PC-9 (cell line): ENCODE measurements at regions not wholly inside any gene's neighbourhood (a gene's known extent, or its start where the extent isn't known, plus 50 kb on each side); places are given as distances from the start of the nearest gene placed in this dataset.

Source experiments
- BruUV-seq: library from RNA; stranded (reverse); fragments of 400-500 nt; replicated peaks from 2 replicates; lab custom pipeline; 2021; lab: Mats Ljungman, UMichigan
- CTCF ChIA-PET: fragments of 300-600 bp; sonication (Branson Sonifier 250); formaldehyde crosslinking; loops from one replicate; lab custom pipeline; 2022; ENCODE audit warnings: antibody characterized with exemption; lab: Charles Lee
- POLR2A ChIA-PET: fragments of 300-600 bp; sonication (Branson Sonifier 250); formaldehyde crosslinking; loops from one replicate; lab custom pipeline; 2022; ENCODE audit warnings: antibody characterized with exemption; ENCODE audit not compliant: unreplicated experiment; lab: Charles Lee
- DNase-seq, 2 experiments: peaks; one replicate each; pipeline versions ENCODE4 v3.0.0 to v3.0.0-alpha.2; 2015 to 2022; ENCODE audit warnings: mixed read lengths in 1 of 2
- H2AFZ ChIP-seq: fragments of 200-600 bp; sonication (generic); 2 replicates; pipeline ENCODE4 v1.8.1; 2017; ENCODE audit warnings: antibody characterized with exemption
- H3F3A ChIP-seq: fragments of 200-600 bp; sonication (generic); 2 replicates; pipeline ENCODE4 v1.8.1; 2017; ENCODE audit warnings: antibody characterized with exemption, mild to moderate bottlenecking, low read depth; ENCODE audit not compliant: insufficient read depth
- H3K27ac ChIP-seq: fragments of 200-600 bp; sonication (generic); 2 replicates; pipeline ENCODE4 v1.6.1; 2016; ENCODE audit warnings: mixed run types
- H3K27me3 ChIP-seq: fragments of 200-600 bp; sonication (generic); 2 replicates; pipeline ENCODE4 v1.6.1; 2016; ENCODE audit warnings: low read depth, mixed run types; ENCODE audit not compliant: insufficient read depth
- H3K36me3 ChIP-seq: fragments of 200-600 bp; sonication (generic); 2 replicates; pipeline ENCODE4 v1.6.1; 2016; ENCODE audit warnings: low read depth, mixed run types
- H3K4me1 ChIP-seq: fragments of 200-600 bp; sonication (generic); replicated peaks from 2 replicates; pipeline ENCODE4 v1.6.1; 2016; ENCODE audit warnings: mixed run types; ENCODE audit not compliant: insufficient read depth
- H3K4me2 ChIP-seq: fragments of 200-600 bp; sonication (generic); 2 replicates; pipeline ENCODE4 v1.6.1; 2017; ENCODE audit warnings: mixed run types
- H3K4me3 ChIP-seq: fragments of 200-600 bp; sonication (generic); 2 replicates; pipeline ENCODE4 v1.6.1; 2016; ENCODE audit warnings: mixed run types
- H3K79me2 ChIP-seq: fragments of 200-600 bp; sonication (generic); 2 replicates; pipeline ENCODE4 v1.6.1; 2017; ENCODE audit warnings: low read depth, mixed run types
- H3K9me2 ChIP-seq: fragments of 200-600 bp; sonication (generic); 2 replicates; pipeline ENCODE4 v1.8.1; 2017; ENCODE audit warnings: mild to moderate bottlenecking; ENCODE audit not compliant: insufficient read depth
- H3K9me3 ChIP-seq: fragments of 200-600 bp; sonication (generic); 2 replicates; pipeline ENCODE4 v1.8.1; 2016; ENCODE audit warnings: low read depth; ENCODE audit not compliant: insufficient read depth
- H4K20me1 ChIP-seq: fragments of 200-600 bp; sonication (generic); 2 replicates; pipeline ENCODE4 v1.8.1; 2017; ENCODE audit not compliant: insufficient read depth
- EZH2 ChIP-seq: fragments of 200-600 bp; sonication (generic); IDR thresholded peaks from 2 replicates; pipeline ENCODE4 v1.8.0; 2017; ENCODE audit warnings: antibody characterized with exemption, low read depth
- intact Hi-C: fragments of 100-400 bp; cut with micrococcal nuclease; formaldehyde crosslinking; loops from one replicate; pipeline ENCODE4 v1.10.0; 2022; ENCODE audit not compliant: unreplicated experiment
- TF ChIP-seq, protein P1 (sequence below): fragments of 200-600 bp; sonication (generic); conservative IDR thresholded peaks from 2 replicates; pipeline ENCODE4 v1.6.1; 2017; ENCODE audit warnings: mixed run types, antibody characterized with exemption, mild to moderate bottlenecking, moderate library complexity

- intact Hi-C loops: no loop called here
- CTCF ChIA-PET: no interaction called here
These were observed 87.7 kb downstream of the IYD start for GRCh38 chr6:150456466-150456865.

GRCh38 chr6:150456902-150457643, 88.3 kb downstream of the IYD start:
- Histone ChIP-seq H3F3A (no peaks in the 10 kb centered on the region), H4K20me1 (no peaks in the 10 kb centered on the region), H2AFZ (no peak overlapping the region), H3K79me2 (no peaks in the 10 kb centered on the region), H3K27ac (no peak overlapping the region), H3K4me2 (no peak overlapping the region), H3K27me3 (no peaks in the 10 kb centered on the region), H3K9me3 (no peaks in the 10 kb centered on the region), H3K36me3 (no peaks in the 10 kb centered on the region), H3K4me1 (0 out of 2 replicates have a peak, but pooled peaks cover 6% of the 10 kb centered on the region), H3K4me3 (no peak overlapping the region), H3K9me2 (no peaks in the 10 kb centered on the region)
- TF ChIP-seq, protein P1, sequence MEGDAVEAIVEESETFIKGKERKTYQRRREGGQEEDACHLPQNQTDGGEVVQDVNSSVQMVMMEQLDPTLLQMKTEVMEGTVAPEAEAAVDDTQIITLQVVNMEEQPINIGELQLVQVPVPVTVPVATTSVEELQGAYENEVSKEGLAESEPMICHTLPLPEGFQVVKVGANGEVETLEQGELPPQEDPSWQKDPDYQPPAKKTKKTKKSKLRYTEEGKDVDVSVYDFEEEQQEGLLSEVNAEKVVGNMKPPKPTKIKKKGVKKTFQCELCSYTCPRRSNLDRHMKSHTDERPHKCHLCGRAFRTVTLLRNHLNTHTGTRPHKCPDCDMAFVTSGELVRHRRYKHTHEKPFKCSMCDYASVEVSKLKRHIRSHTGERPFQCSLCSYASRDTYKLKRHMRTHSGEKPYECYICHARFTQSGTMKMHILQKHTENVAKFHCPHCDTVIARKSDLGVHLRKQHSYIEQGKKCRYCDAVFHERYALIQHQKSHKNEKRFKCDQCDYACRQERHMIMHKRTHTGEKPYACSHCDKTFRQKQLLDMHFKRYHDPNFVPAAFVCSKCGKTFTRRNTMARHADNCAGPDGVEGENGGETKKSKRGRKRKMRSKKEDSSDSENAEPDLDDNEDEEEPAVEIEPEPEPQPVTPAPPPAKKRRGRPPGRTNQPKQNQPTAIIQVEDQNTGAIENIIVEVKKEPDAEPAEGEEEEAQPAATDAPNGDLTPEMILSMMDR: no peak
- no peak for TF ChIP-seq EZH2
- BruUV-seq: no TSS peak
- ChIA-PET CTCF (no interaction called here), POLR2A (no interaction called here)
- DNase-seq: no peak
- intact Hi-C loops: no loop called here

More at GRCh38 chr6:150456466-150456865, 87.7 kb downstream of the IYD start:
- no peaks in the 10 kb centered on the region for H3K36me3 ChIP-seq
- H3K27me3 ChIP-seq: no peaks in the 10 kb centered on the region
- no peak for DNase-seq
- H3K79me2 ChIP-seq: no peaks in the 10 kb centered on the region
- no peaks in the 10 kb centered on the region for H4K20me1 ChIP-seq
- no peaks in the 10 kb centered on the region for H3F3A ChIP-seq
- BruUV-seq: no TSS peak
- H3K4me2 ChIP-seq: no peak overlapping the region
- no peak overlapping the region for H3K4me3 ChIP-seq
- POLR2A ChIA-PET: no interaction called here
- H3K9me2 ChIP-seq: no peaks in the 10 kb centered on the region
- TF ChIP-seq EZH2: no peak
- TF ChIP-seq, protein P1: no peak
- H3K27ac ChIP-seq: no peak overlapping the region
- H2AFZ ChIP-seq: no peak overlapping the region
- H3K9me3 ChIP-seq: no peaks in the 10 kb centered on the region
- H3K4me1 ChIP-seq: 0 out of 2 replicates have a peak, but pooled peaks cover 6% of the 10 kb centered on the region

- H3K4me2 ChIP-seq: no peak overlapping the region
- no peaks in the 10 kb centered on the region for H3K79me2 ChIP-seq
- ChIA-PET CTCF (no interaction called here), POLR2A (no interaction called here)
- H4K20me1 ChIP-seq: no peaks in the 10 kb centered on the region
- 0 out of 2 replicates have a peak, but pooled peaks cover 6% of the 10 kb centered on the region for H3K4me1 ChIP-seq
- no peaks in the 10 kb centered on the region for H3K27me3 ChIP-seq
- H3K9me2 ChIP-seq: no peaks in the 10 kb centered on the region
- H3K36me3 ChIP-seq: no peaks in the 10 kb centered on the region
- H3K4me3 ChIP-seq: no peak overlapping the region
- H3K27ac ChIP-seq: no peak overlapping the region
- no peaks in the 10 kb centered on the region for H3K9me3 ChIP-seq
- TF ChIP-seq EZH2: no peak
- TF ChIP-seq, protein P1: no peak
- no TSS peak for BruUV-seq
- no peaks in the 10 kb centered on the region for H3F3A ChIP-seq
- DNase-seq: no peak
- intact Hi-C loops: no loop called here
- no peak overlapping the region for H2AFZ ChIP-seq
These were observed 89.8 kb downstream of the IYD start for GRCh38 chr6:150458579-150458978.
